ENCODE measurements at regions not wholly inside any gene's neighbourhood (a gene's known extent, or its start where the extent isn't known, plus 50 kb on each side); places are given as distances from the start of the nearest gene placed in this dataset.

DNA sequence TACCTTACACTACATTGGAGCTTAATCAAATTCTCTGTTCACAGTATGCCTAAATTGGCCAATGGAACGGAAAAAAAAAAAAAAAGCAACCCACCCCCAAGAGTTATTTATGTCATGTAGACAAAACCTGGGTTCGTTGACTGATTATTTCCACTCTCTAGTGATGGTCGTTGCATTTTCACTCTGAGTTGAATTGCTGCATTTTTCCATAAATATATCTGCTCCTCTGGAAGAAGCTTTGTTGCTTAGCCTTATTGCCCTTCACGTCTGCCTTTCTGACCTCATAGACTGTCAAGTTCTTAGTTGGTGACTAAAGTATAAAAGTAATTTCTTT lies 90.2 kb upstream of the RUNX1 start:
- in situ Hi-C loops (cut with HindIII; ENCODE audit: low sequenced_read_pairs): no loop called here
- peak; percentile 18 for DNase-seq (ENCODE audit: low read depth, low spot score)
- TF ChIP-seq, protein P1, sequence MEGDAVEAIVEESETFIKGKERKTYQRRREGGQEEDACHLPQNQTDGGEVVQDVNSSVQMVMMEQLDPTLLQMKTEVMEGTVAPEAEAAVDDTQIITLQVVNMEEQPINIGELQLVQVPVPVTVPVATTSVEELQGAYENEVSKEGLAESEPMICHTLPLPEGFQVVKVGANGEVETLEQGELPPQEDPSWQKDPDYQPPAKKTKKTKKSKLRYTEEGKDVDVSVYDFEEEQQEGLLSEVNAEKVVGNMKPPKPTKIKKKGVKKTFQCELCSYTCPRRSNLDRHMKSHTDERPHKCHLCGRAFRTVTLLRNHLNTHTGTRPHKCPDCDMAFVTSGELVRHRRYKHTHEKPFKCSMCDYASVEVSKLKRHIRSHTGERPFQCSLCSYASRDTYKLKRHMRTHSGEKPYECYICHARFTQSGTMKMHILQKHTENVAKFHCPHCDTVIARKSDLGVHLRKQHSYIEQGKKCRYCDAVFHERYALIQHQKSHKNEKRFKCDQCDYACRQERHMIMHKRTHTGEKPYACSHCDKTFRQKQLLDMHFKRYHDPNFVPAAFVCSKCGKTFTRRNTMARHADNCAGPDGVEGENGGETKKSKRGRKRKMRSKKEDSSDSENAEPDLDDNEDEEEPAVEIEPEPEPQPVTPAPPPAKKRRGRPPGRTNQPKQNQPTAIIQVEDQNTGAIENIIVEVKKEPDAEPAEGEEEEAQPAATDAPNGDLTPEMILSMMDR (IDR thresholded peaks at IDR 0.05; ENCODE audit: low read depth, low read length): no peak
- H3K4me3 ChIP-seq (ENCODE audit: low read depth, low read length): no peak overlapping the region

DNA sequence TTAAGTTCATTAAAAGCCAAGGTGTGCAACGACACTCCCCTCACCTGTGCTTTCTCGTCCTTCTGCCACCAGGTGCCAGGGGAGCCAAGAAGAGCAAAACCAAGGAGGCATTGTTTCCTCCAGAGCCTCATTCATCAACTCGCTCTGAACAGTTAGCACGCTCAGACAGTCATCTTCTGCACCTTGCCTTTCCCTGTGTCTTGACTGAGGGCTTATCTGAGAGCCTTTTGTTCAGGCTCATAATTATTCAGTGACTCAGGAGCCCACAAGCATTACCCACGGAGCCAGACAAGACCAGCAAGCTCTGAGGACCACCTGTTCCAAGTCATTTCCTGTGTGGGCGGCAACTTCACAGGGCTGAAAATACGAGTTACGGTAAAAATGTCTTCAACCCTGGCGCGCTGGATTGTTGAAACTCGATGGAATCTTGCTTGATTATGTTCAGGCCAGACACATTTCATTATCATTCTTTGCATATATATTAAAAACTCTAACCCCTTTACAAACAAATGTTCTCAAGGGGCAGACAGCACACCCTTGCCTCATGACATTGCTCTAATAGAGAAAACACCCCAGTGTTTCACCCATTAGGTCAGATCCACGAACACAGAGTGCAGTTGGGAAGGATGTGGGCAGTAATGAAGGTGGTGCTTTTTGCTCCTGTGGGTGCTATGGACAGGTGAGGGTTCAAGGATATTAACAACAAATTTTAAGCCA lies 89.7 kb upstream of the RUNX1 start:
- in situ Hi-C loops (cut with HindIII; ENCODE audit: low sequenced_read_pairs): no loop called here
- TF ChIP-seq, protein P1 (IDR thresholded peaks at IDR 0.05; ENCODE audit: low read depth, low read length): no peak
- DNase-seq (ENCODE audit: low read depth, low spot score): peak; percentile 96
- no peak overlapping the region for H3K4me3 ChIP-seq (ENCODE audit: low read depth, low read length)

DNA sequence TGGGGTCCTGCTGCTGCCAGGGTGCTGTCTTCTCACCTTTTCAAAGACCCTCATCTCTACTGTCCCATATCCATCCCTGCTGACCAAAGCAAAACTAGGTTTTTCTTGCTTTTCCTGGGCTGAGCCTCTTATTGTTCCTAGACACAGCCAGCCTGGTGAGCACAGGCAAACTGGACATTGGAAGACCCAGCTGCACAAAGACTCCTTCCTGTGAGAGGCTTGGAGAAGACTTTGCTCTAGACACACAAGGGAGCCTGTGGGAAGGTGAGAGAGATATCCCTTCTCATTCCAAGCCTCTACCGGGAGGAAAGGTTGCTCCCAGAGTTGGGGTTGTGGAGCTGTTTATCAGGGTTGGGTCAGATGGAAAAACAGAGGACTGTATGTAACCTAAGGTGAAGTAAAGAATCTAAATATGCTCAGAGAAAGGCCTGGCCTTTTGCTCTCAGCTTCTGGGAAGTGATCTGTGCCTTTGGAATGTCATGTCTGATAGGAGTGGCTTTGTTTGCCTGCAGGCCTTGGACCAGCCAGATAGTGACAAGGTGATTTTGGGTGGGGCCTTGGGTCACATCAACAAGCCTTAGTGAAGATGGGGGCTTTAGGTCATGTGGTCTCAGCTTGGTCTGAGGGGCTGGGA lies 87.6 kb upstream of the RUNX1 start:
- TF ChIP-seq, protein P1 (IDR thresholded peaks at IDR 0.05; ENCODE audit: low read depth, low read length): no peak
- DNase-seq (ENCODE audit: low read depth, low spot score): peak; percentile 55
- H3K4me3 ChIP-seq (ENCODE audit: low read depth, low read length): no peak overlapping the region
- in situ Hi-C loops (cut with HindIII; ENCODE audit: low sequenced_read_pairs): no loop called here

DNA sequence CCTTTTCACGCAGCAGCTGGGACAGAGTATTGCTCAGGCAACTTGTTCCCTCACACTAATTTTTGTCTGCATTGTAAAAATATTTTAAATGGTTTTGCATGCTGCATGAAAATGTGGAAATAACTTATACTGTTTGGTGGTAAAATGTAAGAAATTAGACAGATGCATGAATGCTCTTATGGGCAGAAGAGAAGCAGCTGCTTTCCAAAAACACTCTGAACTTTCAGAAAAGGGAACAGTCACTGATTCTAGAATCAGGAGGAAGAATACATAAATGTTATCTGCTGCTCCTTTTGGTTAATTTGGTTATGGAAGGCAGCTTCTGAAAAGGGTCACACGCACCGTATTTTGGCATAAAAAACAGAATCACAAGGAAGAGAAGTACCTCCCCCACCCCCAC lies 87.0 kb upstream of the RUNX1 start:
- TF ChIP-seq, protein P1 (IDR thresholded peaks at IDR 0.05; ENCODE audit: low read depth, low read length): no peak
- no peak for DNase-seq (ENCODE audit: low read depth, low spot score)
- no peak overlapping the region for H3K4me3 ChIP-seq (ENCODE audit: low read depth, low read length)
- in situ Hi-C loops (cut with HindIII; ENCODE audit: low sequenced_read_pairs): no loop called here

DNA sequence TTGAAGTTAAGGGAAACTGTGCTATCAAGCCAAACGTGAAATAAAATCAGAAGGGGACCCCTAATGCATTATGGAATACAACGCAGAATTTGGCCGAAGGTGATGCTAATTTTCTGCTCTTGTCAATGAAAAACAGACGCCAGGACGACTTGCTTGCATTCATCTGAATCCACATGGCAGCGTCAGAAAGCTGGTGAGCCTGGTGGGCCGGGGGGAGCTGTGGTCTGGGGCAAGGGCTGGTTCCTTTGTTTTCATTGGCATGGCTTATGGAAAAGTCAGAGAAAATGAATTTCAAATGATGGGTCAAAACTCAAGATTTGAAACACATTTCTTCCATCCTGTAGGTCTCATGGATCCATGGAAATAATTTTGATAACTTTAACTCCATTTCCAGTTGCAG lies 86.4 kb upstream of the RUNX1 start:
- no peak overlapping the region for H3K4me3 ChIP-seq (ENCODE audit: low read depth, low read length)
- no peak for DNase-seq (ENCODE audit: low read depth, low spot score)
- TF ChIP-seq, protein P1 (IDR thresholded peaks at IDR 0.05; ENCODE audit: low read depth, low read length): no peak
- in situ Hi-C loops (cut with HindIII; ENCODE audit: low sequenced_read_pairs): no loop called here

DNA sequence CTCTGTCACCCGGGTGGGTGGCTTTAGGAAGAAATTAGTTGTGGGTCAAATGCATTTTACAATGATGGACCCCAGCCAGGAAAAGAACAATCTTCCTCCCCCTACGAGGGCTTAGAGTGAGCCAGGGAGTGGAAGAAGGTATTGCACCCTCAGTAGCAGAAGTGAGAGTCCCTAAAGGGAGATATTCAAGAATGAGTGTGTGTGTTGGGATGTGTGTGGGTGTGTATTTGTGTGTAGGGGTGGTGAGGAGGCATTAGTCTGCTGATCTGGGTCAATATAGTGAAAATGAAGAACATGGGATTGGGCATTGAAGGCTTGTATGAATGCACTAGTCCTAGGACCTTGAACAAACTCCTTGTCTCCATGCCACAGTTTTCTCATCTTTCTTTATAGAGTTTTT lies 85.2 kb upstream of the RUNX1 start:
- in situ Hi-C loops (cut with HindIII; ENCODE audit: low sequenced_read_pairs): no loop called here
- DNase-seq (ENCODE audit: low read depth, low spot score): no peak
- TF ChIP-seq, protein P1 (IDR thresholded peaks at IDR 0.05; ENCODE audit: low read depth, low read length): no peak
- H3K4me3 ChIP-seq (ENCODE audit: low read depth, low read length): no peak overlapping the region
